ENCODE measurements at regions not wholly inside any gene's neighbourhood (a gene's known extent, or its start where the extent isn't known, plus 50 kb on each side); places are given as distances from the start of the nearest gene placed in this dataset.

DNA sequence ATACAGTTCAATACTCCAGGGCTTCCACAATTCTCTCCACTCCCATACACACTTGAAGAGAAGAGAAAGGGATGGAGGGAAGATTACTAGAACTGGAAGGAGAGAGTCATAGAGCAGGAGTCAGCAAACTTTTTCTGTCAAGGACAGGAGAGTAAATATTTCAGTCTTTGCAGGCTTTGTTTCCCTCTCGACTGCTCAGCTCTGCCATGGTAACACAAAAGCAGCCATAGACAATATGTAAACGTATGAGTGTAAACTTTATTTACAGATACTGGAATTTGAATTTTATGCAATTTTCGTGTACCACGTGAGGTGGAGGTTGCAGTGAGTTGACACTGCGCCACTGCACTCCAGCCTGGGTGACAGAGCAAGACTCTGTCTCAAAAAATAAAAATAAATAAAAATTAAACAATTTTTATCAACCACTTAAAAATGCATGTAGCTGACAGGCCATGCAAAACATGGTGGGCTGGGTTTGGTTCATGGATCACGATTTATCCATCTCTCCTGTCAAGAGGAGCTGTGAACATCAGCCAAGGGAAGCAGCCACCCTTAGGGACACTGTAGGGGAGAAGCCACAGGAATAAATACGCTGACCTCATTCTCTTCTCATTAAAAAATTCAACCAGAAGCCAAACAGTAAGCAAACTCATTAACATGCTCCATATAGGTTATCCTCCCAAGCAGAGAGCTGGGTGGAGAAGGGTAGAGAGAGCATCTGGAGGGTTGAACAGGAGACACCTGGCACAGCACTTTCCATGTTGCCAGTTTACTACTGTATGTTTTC is 266.4 kb upstream of the FN1 start:
- Histone ChIP-seq H3K36me3 (ENCODE audit: insufficient read depth, low read length) (no peaks in the 10 kb centered on the region), H3K4me3 (ENCODE audit: low read length, poor library complexity, severe bottlenecking) (no peak overlapping the region), H3K4me2 (ENCODE audit: low read depth, low read length, poor library complexity, severe bottlenecking) (no peak overlapping the region), H2AFZ (ENCODE audit: low read length) (no peak overlapping the region), H3K9me3 (ENCODE audit: insufficient read depth, low read depth, low read length) (no peaks in the 10 kb centered on the region), H3K79me2 (ENCODE audit: insufficient read depth, low read length) (no peaks in the 10 kb centered on the region), H3K4me1 (ENCODE audit: insufficient read depth, low read length, poor library complexity, severe bottlenecking) (no peaks in the 10 kb centered on the region), H4K20me1 (ENCODE audit: insufficient read depth, low read length, poor library complexity, severe bottlenecking) (no peaks in the 10 kb centered on the region), H3F3A (ENCODE audit: low read depth) (no peaks in the 10 kb centered on the region), H3K27me3 (ENCODE audit: insufficient read depth, low read length, poor library complexity, severe bottlenecking) (no peaks in the 10 kb centered on the region), H3K9me2 (replicated peaks; ENCODE audit: low read depth, low read length) (no peaks in the 10 kb centered on the region), H3K9ac (ENCODE audit: low read depth, low read length, poor library complexity, severe bottlenecking) (no peak overlapping the region)
- TF ChIP-seq, protein P1, sequence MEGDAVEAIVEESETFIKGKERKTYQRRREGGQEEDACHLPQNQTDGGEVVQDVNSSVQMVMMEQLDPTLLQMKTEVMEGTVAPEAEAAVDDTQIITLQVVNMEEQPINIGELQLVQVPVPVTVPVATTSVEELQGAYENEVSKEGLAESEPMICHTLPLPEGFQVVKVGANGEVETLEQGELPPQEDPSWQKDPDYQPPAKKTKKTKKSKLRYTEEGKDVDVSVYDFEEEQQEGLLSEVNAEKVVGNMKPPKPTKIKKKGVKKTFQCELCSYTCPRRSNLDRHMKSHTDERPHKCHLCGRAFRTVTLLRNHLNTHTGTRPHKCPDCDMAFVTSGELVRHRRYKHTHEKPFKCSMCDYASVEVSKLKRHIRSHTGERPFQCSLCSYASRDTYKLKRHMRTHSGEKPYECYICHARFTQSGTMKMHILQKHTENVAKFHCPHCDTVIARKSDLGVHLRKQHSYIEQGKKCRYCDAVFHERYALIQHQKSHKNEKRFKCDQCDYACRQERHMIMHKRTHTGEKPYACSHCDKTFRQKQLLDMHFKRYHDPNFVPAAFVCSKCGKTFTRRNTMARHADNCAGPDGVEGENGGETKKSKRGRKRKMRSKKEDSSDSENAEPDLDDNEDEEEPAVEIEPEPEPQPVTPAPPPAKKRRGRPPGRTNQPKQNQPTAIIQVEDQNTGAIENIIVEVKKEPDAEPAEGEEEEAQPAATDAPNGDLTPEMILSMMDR (conservative IDR thresholded peaks at IDR 0.05; ENCODE audit: low read length), result no peak
- no peak for TF ChIP-seq EZH2phosphoT487 (IDR thresholded peaks at IDR 0.05; ENCODE audit: borderline replicate concordance)

DNA sequence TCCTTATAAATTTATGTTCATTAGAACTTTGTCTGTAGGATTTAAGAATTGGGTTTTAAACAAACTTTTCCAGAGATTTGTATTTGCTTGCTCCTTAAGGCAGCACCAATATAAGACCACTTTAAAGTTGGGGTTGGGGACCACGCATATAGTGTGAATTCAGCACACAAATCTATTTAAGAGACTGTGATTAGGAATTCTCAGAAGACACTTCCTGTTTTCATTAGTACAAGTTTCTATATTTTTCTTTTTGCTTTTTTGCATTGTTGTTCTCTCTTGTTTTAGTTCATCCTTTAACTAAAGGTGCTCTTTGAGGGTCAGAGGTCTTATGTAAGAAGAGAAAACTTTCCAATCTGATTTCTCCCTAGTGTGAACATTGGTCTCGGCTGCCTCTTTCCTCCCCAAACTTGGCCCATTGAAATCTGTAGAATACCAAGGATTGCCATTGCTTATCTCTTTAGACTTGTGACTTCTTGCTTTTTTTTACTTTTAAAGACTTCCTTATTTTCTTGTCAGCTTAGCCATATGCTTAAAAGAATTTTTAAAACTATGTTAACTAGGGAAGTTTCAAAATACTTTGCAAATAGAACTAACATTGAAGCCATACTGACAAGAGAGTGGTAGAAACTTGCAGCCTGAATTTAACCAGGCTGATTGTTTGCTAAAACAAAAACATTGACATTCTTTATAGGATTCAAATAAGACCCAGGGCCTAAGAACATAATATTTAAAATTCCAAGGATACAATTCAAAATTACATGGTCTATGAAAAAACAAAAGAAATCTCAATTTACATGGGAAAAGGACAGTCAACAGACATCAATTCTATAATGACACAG is 264.1 kb upstream of the FN1 start:
- no peaks in the 10 kb centered on the region for H3K4me1 ChIP-seq (ENCODE audit: insufficient read depth, low read length, poor library complexity, severe bottlenecking)
- no peak overlapping the region for H3K4me2 ChIP-seq (ENCODE audit: low read depth, low read length, poor library complexity, severe bottlenecking)
- no peak overlapping the region for H3K9ac ChIP-seq (ENCODE audit: low read depth, low read length, poor library complexity, severe bottlenecking)
- no peak overlapping the region for H2AFZ ChIP-seq (ENCODE audit: low read length)
- no peaks in the 10 kb centered on the region for H3K27me3 ChIP-seq (ENCODE audit: insufficient read depth, low read length, poor library complexity, severe bottlenecking)
- H3K9me3 ChIP-seq (ENCODE audit: insufficient read depth, low read depth, low read length), result no peaks in the 10 kb centered on the region
- TF ChIP-seq, protein P1 (conservative IDR thresholded peaks at IDR 0.05; ENCODE audit: low read length), result no peak
- TF ChIP-seq EZH2phosphoT487 (IDR thresholded peaks at IDR 0.05; ENCODE audit: borderline replicate concordance), result no peak
- H3K4me3 ChIP-seq (ENCODE audit: low read length, poor library complexity, severe bottlenecking), result no peak overlapping the region
- no peaks in the 10 kb centered on the region for H4K20me1 ChIP-seq (ENCODE audit: insufficient read depth, low read length, poor library complexity, severe bottlenecking)
- H3K79me2 ChIP-seq (ENCODE audit: insufficient read depth, low read length), result no peaks in the 10 kb centered on the region
- H3K36me3 ChIP-seq (ENCODE audit: insufficient read depth, low read length), result no peaks in the 10 kb centered on the region
- H3K9me2 ChIP-seq (replicated peaks; ENCODE audit: low read depth, low read length), result no peaks in the 10 kb centered on the region
- H3F3A ChIP-seq (ENCODE audit: low read depth), result no peaks in the 10 kb centered on the region

DNA sequence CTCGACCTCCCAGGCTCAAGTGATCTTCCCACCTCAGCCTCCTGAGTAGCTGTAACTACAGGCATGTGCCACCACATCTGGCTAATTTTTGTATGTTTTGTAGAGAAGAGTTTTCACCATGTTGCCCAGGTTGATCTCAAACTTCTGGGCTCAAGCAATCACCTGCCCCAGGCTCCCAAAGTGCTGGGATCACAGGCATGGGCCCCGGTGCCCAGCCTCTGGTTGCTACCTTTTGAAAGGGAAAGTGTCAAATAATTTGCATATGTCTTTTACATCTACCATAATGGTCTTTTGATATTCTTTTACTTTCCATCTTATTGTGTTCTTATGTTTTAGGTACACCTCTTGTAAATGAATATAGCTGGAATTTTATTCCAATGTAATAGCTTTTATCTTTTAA is 263.1 kb upstream of the FN1 start:
- no peaks in the 10 kb centered on the region for H3K9me2 ChIP-seq (replicated peaks; ENCODE audit: low read depth, low read length)
- H3K9me3 ChIP-seq (ENCODE audit: insufficient read depth, low read depth, low read length), result no peaks in the 10 kb centered on the region
- H3F3A ChIP-seq (ENCODE audit: low read depth), result no peaks in the 10 kb centered on the region
- H3K4me2 ChIP-seq (ENCODE audit: low read depth, low read length, poor library complexity, severe bottlenecking), result no peak overlapping the region
- H3K27me3 ChIP-seq (ENCODE audit: insufficient read depth, low read length, poor library complexity, severe bottlenecking), result no peaks in the 10 kb centered on the region
- no peak overlapping the region for H3K4me3 ChIP-seq (ENCODE audit: low read length, poor library complexity, severe bottlenecking)
- H4K20me1 ChIP-seq (ENCODE audit: insufficient read depth, low read length, poor library complexity, severe bottlenecking), result no peaks in the 10 kb centered on the region
- TF ChIP-seq EZH2phosphoT487 (IDR thresholded peaks at IDR 0.05; ENCODE audit: borderline replicate concordance), result no peak
- TF ChIP-seq, protein P1 (conservative IDR thresholded peaks at IDR 0.05; ENCODE audit: low read length), result no peak
- no peaks in the 10 kb centered on the region for H3K36me3 ChIP-seq (ENCODE audit: insufficient read depth, low read length)
- no peak overlapping the region for H3K9ac ChIP-seq (ENCODE audit: low read depth, low read length, poor library complexity, severe bottlenecking)
- H3K79me2 ChIP-seq (ENCODE audit: insufficient read depth, low read length), result no peaks in the 10 kb centered on the region
- H2AFZ ChIP-seq (ENCODE audit: low read length), result no peak overlapping the region
- no peaks in the 10 kb centered on the region for H3K4me1 ChIP-seq (ENCODE audit: insufficient read depth, low read length, poor library complexity, severe bottlenecking)
